PC-3 (cell line): ENCODE measurements at regions not wholly inside any gene's neighbourhood (a gene's known extent, or its start where the extent isn't known, plus 50 kb on each side); places are given as distances from the start of the nearest gene placed in this dataset.

Experiments
- CTCF ChIP-seq: fragments of 300-600 bp; sonication (generic); conservative IDR thresholded peaks from 2 replicates; pipeline ENCODE4 v1.5.1; 2017; ENCODE audit warnings: antibody characterized with exemption, low read depth, mild to moderate bottlenecking, low read length
- EZH2phosphoT487 ChIP-seq: fragments of 300-600 bp; sonication (generic); IDR thresholded peaks from 2 replicates; pipeline ENCODE4 v1.6.1; 2018; ENCODE audit warnings: mild to moderate bottlenecking, antibody characterized with exemption, low read length, borderline replicate concordance

GRCh38 chr3:176568189-176568588, 629.1 kb downstream of the TBL1XR1 start:
- TF ChIP-seq CTCF (no peak), EZH2phosphoT487 (no peak)
